ENCODE measurements at regions not wholly inside any gene's neighbourhood (a gene's known extent, or its start where the extent isn't known, plus 50 kb on each side); places are given as distances from the start of the nearest gene placed in this dataset.

DNA sequence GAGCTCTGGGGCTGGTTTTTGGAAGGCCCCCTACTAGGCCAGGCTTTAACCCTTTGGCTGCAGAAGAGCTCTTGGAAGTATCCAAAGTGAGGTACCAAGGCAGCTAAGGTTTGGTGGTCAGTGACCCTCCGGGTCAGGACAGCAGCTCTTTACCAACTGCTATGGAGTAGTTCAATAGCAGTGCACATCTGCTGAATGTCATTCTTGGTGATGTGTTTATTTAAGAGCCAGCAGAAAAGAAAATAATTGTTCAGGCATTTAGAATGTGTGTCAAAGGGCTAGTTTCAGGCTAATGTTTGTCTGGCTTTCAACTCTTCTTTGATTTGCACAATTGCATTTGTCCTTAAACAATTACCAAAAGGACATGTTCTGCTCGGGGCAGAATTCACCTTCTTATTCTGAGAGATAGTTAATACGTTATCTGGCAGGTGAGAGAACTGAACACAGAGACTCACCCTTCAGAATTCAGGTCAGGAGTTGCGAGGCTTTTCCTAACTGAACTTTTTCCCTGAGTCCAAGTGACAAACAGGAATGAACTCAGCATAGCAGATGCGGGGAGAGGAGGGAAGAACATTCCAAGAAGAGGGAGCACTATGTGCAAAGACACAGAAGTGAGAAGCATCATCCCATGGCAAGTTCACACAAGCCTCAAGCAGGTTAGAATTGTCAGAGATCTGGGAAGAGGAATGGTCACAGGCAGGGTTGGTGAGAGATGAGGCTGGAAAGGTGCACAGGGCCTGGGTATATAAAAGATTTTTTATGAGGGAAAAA is 556.7 kb upstream of the TLE4 start:
- no TSS peak for BruUV-seq (replicated peaks)
- Mint-ChIP-seq H3K36me3 (ENCODE audit: insufficient read depth, unreplicated experiment) (no peaks in the 10 kb centered on the region), H3K27me3 (ENCODE audit: unreplicated experiment) (no peaks in the 10 kb centered on the region), H3K4me3 (ENCODE audit: low read depth, unreplicated experiment) (no peak overlapping the region), H3K9me3 (ENCODE audit: low read depth, unreplicated experiment) (peaks cover 18% of the 10 kb centered on the region), H3K27ac (ENCODE audit: unreplicated experiment) (no peak overlapping the region), H3K4me1 (ENCODE audit: low read depth, unreplicated experiment) (no peaks in the 10 kb centered on the region)
- intact Hi-C loops (cut with micrococcal nuclease; ENCODE audit: unreplicated experiment), result no loop called here
- no peak for DNase-seq
- TF ChIP-seq, protein P1, sequence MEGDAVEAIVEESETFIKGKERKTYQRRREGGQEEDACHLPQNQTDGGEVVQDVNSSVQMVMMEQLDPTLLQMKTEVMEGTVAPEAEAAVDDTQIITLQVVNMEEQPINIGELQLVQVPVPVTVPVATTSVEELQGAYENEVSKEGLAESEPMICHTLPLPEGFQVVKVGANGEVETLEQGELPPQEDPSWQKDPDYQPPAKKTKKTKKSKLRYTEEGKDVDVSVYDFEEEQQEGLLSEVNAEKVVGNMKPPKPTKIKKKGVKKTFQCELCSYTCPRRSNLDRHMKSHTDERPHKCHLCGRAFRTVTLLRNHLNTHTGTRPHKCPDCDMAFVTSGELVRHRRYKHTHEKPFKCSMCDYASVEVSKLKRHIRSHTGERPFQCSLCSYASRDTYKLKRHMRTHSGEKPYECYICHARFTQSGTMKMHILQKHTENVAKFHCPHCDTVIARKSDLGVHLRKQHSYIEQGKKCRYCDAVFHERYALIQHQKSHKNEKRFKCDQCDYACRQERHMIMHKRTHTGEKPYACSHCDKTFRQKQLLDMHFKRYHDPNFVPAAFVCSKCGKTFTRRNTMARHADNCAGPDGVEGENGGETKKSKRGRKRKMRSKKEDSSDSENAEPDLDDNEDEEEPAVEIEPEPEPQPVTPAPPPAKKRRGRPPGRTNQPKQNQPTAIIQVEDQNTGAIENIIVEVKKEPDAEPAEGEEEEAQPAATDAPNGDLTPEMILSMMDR (IDR thresholded peaks at IDR 0.05; ENCODE audit: unreplicated experiment), result no peak
- CTCF ChIA-PET, result no interaction called here

DNA sequence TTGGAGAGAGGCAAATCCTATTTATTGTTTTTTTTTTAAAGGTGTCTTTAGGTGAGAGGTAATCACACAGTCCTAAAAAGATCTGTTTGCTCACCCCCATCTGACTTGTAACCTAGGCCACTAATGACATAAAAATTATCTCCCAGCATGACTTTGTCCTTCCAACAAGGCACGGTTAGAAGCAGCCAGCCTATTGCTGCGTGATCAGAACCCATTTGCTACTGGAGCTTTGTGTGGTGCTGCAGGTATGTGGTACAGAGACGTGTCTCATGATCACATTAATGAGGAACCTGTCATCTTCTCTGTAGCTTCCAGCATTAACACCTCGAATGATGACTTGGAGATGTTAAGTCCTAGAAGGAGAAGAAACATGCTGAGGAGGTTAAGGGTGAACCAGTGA is 555.8 kb upstream of the TLE4 start:
- intact Hi-C loops (cut with micrococcal nuclease; ENCODE audit: unreplicated experiment), result no loop called here
- CTCF ChIA-PET, result no interaction called here
- no TSS peak for BruUV-seq (replicated peaks)
- Mint-ChIP-seq H3K27me3 (ENCODE audit: unreplicated experiment) (no peaks in the 10 kb centered on the region), H3K4me3 (ENCODE audit: low read depth, unreplicated experiment) (no peak overlapping the region), H3K36me3 (ENCODE audit: insufficient read depth, unreplicated experiment) (no peaks in the 10 kb centered on the region), H3K4me1 (ENCODE audit: low read depth, unreplicated experiment) (no peaks in the 10 kb centered on the region), H3K27ac (ENCODE audit: unreplicated experiment) (no peak overlapping the region), H3K9me3 (ENCODE audit: low read depth, unreplicated experiment) (peaks cover 18% of the 10 kb centered on the region)
- DNase-seq, result no peak
- TF ChIP-seq, protein P1 (IDR thresholded peaks at IDR 0.05; ENCODE audit: unreplicated experiment), result no peak

DNA sequence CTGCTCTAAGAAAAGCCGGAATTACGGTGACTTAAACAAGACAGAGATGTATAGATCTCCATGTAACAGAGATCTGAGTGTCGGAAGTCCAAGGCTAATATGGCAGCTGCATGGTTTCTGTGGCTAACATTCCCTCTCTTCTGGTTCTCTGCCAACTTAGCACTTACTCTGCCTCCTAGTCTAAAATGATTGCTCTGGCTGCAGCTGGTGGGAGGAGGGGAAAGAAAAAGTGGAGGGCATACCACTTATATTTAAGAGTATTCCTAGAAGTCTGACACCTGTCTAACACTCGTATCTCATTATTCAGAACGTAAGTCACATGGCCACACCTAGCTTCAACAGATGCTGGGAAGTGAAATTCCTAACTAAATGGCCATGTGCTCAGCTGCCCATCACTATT is 551.5 kb upstream of the TLE4 start:
- Mint-ChIP-seq H3K27ac (ENCODE audit: unreplicated experiment) (no peak overlapping the region), H3K9me3 (ENCODE audit: low read depth, unreplicated experiment) (peaks cover under 1% of the 10 kb centered on the region), H3K4me1 (ENCODE audit: low read depth, unreplicated experiment) (no peaks in the 10 kb centered on the region), H3K4me3 (ENCODE audit: low read depth, unreplicated experiment) (no peak overlapping the region), H3K27me3 (ENCODE audit: unreplicated experiment) (no peaks in the 10 kb centered on the region), H3K36me3 (ENCODE audit: insufficient read depth, unreplicated experiment) (no peaks in the 10 kb centered on the region)
- no peak for DNase-seq
- CTCF ChIA-PET, result no interaction called here
- intact Hi-C loops (cut with micrococcal nuclease; ENCODE audit: unreplicated experiment), result no loop called here
- TF ChIP-seq, protein P1 (IDR thresholded peaks at IDR 0.05; ENCODE audit: unreplicated experiment), result no peak
- BruUV-seq (replicated peaks), result no TSS peak

DNA sequence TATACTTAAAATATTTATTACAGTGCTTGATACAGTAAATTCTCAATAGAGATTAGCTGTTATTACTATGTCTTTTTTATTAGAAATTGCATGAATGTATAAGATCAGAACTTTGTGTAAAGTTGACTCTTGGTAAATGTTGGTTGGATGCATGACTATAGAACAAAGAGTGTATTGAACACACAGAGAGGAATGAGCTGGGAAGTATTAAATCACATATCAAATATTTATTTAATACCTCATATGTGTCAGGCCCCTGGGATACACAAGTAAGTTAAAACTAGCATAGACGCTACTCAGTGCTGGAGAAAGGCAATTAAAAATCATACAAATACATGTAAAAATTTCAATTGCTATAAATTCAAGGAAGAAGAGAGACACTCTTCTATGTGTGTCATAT is 550.7 kb upstream of the TLE4 start:
- Mint-ChIP-seq H3K36me3 (ENCODE audit: insufficient read depth, unreplicated experiment) (no peaks in the 10 kb centered on the region), H3K4me1 (ENCODE audit: low read depth, unreplicated experiment) (peaks cover 2% of the 10 kb centered on the region), H3K4me3 (ENCODE audit: low read depth, unreplicated experiment) (no peak overlapping the region), H3K27ac (ENCODE audit: unreplicated experiment) (no peak overlapping the region), H3K9me3 (ENCODE audit: low read depth, unreplicated experiment) (no peaks in the 10 kb centered on the region), H3K27me3 (ENCODE audit: unreplicated experiment) (no peaks in the 10 kb centered on the region)
- TF ChIP-seq, protein P1 (IDR thresholded peaks at IDR 0.05; ENCODE audit: unreplicated experiment), result no peak
- BruUV-seq (replicated peaks), result no TSS peak
- intact Hi-C loops (cut with micrococcal nuclease; ENCODE audit: unreplicated experiment), result no loop called here
- DNase-seq, result no peak
- CTCF ChIA-PET, result no interaction called here
